Right ventricle myocardium superior (tissue), 1 donor: ENCODE measurements at regions not wholly inside any gene's neighbourhood (a gene's known extent, or its start where the extent isn't known, plus 50 kb on each side); places are given as distances from the start of the nearest gene placed in this dataset.
"Not testable (repeated sequence)": the region's sequence is repeated elsewhere in the genome, so short reads cannot be mapped to it uniquely, and the experiment has no call there.

ENCODE experiments used
- ATAC-seq: fragments of 200-7000 bp; cut with Tn5 transposase; one replicate; pipeline ENCODE4 v1.9.1; 2020; ENCODE audit warnings: mild to moderate bottlenecking; ENCODE audit not compliant: poor library complexity
- DNase-seq: peaks from one replicate; pipeline ENCODE4 v3.0.0-alpha.2; 2020
- intact Hi-C: fragments of 100-400 bp; cut with DNase I; formaldehyde crosslinking; loops from one replicate; pipeline ENCODE4 v1.11.2; 2022
- donor health status: DM: no; HTN: yes; CAD: no; lungs with severe emphysema.

DNA sequence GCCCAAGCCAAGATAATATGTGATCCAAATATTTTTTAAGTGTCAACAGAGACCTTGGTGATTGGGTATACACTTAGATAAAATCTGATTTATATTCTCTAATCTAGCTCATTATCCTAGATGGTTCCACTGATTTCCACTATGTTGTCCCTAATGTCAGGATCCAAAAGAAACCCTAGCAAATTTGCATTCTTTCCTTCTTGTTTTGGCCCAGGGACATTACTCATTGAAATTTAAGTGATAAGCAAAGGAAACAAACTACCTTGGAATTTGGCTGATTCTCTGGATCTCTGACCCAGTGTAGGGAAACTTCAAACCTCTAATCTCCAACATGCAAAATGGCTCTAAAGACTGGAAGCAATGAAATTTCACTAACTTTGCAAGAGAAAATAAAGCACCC, 179.8 kb upstream of the MEIS1 start:
- intact Hi-C loops = no loop called here
- DNase-seq (no peak), ATAC-seq (no peak)

DNA sequence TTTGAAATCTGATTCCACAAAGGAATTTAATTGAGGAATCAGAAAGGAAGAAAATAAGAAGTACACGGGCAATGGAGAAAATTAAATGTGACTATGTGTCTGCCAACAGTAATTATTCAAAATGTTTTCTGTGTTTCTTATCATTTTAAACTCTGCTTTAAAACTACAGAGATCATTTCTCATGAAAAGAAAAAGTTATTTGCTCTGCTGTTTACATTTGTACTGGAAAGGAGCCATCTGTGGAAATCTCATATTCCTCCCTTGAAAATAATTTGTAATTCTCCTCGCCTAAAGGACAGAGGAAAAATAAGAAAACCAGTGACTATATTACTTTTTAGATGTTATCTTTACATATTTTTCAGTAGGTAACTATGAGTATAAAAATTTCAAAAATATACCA, 181.9 kb upstream of the MEIS1 start:
- no peak for ATAC-seq
- no peak for DNase-seq
- intact Hi-C loops = no loop called here

- ATAC-seq = no peak
- no peak for DNase-seq
- intact Hi-C loops = no loop called here
Measured at GRCh38 chr2:66252109-66252508, 182.8 kb upstream of the MEIS1 start.

DNA sequence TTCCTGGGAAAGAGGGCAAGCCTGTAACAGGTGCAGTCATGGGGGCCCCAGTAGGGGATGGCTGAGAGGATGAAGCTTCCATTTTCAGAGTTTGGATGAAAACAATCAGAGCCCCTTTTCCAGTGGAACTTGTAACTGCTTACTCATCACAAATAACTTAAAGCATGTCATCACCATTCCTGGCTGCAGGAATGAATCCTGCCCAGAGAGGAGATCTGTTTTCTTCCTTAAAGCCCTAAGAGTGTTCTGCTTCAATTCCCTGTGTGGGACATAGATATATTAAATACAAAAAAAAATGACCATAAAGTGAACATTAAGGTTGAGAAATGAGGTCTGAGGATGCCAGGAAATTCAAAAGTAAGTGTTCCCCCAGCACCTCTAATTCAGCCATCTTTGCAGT, 183.4 kb upstream of the MEIS1 start:
- ATAC-seq = no peak
- DNase-seq = no peak
- intact Hi-C loops = no loop called here

- DNase-seq, ATAC-seq, intact Hi-C loops: not testable (repeated sequence)
Measured at GRCh38 chr2:66249089-66249488, 185.8 kb upstream of the MEIS1 start.

DNA sequence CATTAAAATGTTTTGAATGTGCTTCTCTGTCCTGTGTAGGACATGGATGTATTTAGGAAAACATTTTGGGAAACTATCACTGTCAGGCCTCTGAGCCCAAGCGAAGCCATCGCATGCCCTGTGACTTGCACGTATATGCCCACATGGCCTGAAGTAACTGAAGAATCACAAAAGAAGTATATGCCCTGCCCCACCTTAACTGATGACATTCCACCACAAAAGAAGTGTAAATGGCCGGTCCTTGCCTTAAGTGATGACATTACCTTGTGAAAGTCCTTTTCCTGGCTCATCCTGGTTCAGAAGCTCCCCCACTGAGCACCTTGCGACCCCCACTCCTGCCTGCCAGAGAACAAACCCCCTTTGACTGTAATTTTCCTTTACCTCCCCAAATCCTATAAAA, 191.1 kb upstream of the MEIS1 start:
- ATAC-seq, intact Hi-C loops, DNase-seq: not testable (repeated sequence)

DNA sequence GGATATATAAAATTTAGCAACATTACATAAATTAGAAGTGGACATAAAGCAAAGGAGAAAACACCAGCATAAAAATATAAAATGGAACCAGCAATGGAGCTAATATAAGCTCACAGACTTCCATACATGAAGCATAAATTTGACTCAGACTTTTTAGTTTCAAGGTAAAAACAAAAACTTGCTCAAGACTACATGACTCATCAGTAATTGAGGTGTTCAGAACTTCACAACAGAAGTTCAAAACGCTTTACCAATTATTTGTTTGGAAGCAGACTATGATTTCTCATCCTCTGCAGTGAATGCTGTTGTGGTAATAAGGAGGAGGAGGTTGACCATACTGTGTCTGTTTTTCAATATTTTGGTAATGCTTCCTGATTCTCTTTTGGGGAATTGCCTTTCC, 192.0 kb upstream of the MEIS1 start:
- ATAC-seq, DNase-seq, intact Hi-C loops: not testable (repeated sequence)

- no peak for ATAC-seq
- DNase-seq = no peak
- intact Hi-C loops = no loop called here
Measured at GRCh38 chr2:66242099-66242789, 192.7 kb upstream of the MEIS1 start.

- ATAC-seq (peak; percentile 68), DNase-seq (no peak)
- intact Hi-C loops = no loop called here
Measured at GRCh38 chr2:66240286-66240685, 194.6 kb upstream of the MEIS1 start.

DNA sequence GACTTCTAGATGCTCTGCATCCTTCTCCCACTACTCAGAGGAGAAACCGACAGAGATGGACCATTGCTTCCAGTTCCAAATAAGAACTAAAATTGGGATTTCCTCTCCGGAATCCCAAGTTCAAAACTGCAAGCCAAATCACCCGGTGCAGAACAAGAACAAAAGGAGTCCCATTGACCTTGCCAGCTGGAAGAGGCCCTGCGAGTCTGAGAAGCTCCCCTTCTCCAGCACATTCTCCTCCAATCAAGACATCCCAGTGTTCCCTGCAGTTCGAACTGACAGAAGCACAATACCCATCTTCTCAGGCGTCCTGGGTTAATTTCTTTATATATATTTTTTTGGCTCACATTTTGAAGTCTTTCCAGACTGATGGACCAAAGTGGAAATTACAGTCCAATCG, 195.3 kb upstream of the MEIS1 start:
- intact Hi-C loops = no loop called here
- ATAC-seq (peak; percentile 76), DNase-seq (peak; percentile 50)

GRCh38 chr2:66237803-66238379, 197.0 kb upstream of the MEIS1 start:
- DNase-seq (no peak), ATAC-seq (no peak)
- intact Hi-C loops = no loop called here

- ATAC-seq (no peak), DNase-seq (no peak)
- intact Hi-C loops = no loop called here
Measured at GRCh38 chr2:66236816-66237802, 197.8 kb upstream of the MEIS1 start.

DNA sequence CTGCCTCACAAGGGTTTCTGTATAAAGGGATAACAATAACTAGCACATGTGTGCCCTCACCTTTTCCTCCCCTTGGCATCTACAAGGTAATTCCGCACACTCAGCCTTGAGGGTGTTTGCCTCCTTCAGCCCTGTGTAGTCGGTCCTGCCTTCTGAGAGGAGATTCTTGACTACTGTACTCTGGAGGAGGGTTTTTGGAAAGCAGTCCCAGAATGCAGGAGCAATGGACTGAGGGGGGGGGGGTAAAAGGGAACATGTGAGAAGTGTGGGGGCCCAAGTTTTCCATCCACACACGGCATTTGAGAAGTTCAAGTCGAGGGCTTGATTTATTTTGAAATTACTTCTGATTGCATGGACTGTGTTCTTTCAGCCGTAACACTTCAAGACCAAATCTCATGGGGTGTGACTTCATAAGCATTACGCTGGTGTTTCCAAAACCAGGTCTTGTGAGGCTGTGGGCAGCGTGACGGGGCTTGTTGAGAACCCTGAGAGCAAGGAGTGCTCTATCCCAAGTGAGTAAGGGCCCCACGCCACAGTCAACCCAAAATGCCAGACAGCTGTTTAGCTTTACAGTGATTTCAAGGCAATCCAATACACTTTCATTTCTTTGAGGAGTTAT, 198.7 kb upstream of the MEIS1 start:
- DNase-seq = peak; percentile 74
- intact Hi-C loops = no loop called here
- ATAC-seq = peak; percentile 71

DNA sequence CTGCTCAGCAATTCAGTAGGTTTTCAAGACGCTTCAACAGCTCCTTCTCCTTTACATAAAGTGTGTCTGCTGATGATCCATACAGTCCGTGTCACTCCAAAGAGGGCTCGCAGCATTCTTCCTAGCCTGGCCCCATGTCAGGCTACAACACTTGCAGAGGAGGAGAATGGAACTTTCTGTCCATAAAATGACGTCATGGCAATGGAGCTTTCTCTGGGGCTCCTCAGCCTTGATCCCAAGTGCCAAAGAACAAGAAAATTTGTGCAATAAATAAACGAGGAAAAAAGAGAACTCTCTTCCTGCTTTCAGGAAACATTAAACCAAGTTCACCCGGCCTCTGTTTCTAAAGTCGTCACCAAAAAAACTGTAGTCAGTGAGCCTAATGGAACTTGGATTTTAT, 199.5 kb upstream of the MEIS1 start:
- intact Hi-C loops = no loop called here
- ATAC-seq (peak; percentile 69), DNase-seq (no peak)

GRCh38 chr2:66233981-66234380, 200.9 kb upstream of the MEIS1 start:
- DNase-seq (no peak), ATAC-seq (no peak)
- intact Hi-C loops = no loop called here

DNA sequence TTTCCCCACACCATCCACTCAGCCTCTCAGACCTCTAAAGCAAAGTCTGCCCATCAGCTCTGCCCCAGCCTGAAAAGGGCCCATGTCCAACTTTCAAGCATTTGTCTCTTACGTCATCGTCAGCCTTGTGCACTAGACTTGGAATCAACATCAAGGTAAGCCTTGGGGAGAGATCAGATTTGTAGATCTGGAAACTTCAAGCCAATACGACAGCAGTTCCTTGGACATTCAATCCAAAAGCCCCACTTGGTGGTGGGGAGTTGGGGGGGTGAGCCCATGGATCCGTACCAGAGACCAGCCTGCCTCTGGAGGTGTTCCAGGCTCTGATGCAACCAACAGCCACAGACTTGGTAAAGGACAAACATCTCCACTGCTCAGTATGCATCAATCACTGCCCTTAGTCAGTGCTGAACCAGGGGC, 206.8 kb upstream of the MEIS1 start:
- peak; percentile 55 for DNase-seq
- peak; percentile 88 for ATAC-seq
- intact Hi-C loops = no loop called here

DNA sequence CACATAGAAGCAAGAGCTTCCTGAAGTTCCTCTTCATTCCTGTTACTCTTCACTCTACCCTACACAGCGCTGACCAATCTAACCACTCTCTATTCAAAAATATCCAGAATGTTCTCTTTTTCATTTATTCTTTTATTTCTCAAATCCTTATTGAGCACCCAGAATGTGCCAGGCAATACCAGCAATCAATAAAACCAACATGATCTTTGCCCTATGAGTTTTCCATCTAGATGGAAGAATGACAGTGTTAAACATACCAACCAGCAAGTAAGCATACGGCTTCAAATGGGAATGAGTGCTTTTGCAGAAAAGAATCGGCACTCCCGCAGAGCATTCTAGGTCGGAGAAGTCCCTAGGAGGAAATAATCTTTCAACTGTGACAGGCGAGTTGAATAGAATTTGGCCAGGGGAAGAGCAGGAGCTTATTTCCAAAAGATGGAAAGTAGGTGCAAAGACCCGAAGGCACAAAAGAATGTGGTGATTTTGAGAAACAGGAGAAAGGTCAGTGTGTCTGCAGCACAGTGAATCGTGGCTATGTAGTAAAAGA, 217.8 kb upstream of the MEIS1 start:
- ATAC-seq (no peak), DNase-seq (no peak)
- intact Hi-C loops = no loop called here

GRCh38 chr2:66212749-66213148, 222.2 kb upstream of the MEIS1 start:
- ATAC-seq (no peak), DNase-seq (no peak)
- intact Hi-C loops = no loop called here

GRCh38 chr2:66202586-66202985, 232.3 kb upstream of the MEIS1 start:
- no peak for DNase-seq
- intact Hi-C loops = no loop called here
- ATAC-seq = no peak
